ENCODE measurements at regions not wholly inside any gene's neighbourhood (a gene's known extent, or its start where the extent isn't known, plus 50 kb on each side); places are given as distances from the start of the nearest gene placed in this dataset.
"Not testable (repeated sequence)": the region's sequence is repeated elsewhere in the genome, so short reads cannot be mapped to it uniquely, and the experiment has no call there.

DNA sequence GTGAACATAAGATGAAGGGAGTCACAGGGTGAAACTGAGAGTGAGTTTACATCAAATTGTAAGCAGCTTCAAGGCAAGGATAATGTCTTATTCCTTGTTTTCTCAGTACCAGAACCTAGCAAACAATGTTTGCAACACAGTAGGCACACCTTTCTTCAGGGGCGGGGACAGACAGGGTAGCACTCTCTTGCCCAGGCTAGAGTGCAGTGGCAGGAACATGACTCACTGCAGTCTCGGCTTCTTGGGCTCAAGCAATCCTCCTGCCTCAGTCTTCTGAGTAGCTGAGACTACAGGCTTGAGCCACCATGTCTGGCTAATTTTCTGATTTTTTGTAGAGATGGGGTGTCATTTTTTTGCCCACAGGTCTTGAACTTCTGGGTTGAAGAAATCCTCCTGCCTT, 299.8 kb downstream of the CD83 start:
- H3K9me3 ChIP-seq: no peaks in the 10 kb centered on the region
- H3K4me1 ChIP-seq: no peaks in the 10 kb centered on the region
- intact Hi-C loops (cut with DNase I): no loop called here
- no peak for DNase-seq (ENCODE audit: low spot score in 2 of 2)
- H3K27ac ChIP-seq: no peak overlapping the region
- no peaks in the 10 kb centered on the region for H3K27me3 ChIP-seq
- TF ChIP-seq, protein P1, sequence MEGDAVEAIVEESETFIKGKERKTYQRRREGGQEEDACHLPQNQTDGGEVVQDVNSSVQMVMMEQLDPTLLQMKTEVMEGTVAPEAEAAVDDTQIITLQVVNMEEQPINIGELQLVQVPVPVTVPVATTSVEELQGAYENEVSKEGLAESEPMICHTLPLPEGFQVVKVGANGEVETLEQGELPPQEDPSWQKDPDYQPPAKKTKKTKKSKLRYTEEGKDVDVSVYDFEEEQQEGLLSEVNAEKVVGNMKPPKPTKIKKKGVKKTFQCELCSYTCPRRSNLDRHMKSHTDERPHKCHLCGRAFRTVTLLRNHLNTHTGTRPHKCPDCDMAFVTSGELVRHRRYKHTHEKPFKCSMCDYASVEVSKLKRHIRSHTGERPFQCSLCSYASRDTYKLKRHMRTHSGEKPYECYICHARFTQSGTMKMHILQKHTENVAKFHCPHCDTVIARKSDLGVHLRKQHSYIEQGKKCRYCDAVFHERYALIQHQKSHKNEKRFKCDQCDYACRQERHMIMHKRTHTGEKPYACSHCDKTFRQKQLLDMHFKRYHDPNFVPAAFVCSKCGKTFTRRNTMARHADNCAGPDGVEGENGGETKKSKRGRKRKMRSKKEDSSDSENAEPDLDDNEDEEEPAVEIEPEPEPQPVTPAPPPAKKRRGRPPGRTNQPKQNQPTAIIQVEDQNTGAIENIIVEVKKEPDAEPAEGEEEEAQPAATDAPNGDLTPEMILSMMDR (IDR thresholded peaks at IDR 0.05): no peak
- H3K4me3 ChIP-seq: no peak overlapping the region
- H3K36me3 ChIP-seq: no peaks in the 10 kb centered on the region

DNA sequence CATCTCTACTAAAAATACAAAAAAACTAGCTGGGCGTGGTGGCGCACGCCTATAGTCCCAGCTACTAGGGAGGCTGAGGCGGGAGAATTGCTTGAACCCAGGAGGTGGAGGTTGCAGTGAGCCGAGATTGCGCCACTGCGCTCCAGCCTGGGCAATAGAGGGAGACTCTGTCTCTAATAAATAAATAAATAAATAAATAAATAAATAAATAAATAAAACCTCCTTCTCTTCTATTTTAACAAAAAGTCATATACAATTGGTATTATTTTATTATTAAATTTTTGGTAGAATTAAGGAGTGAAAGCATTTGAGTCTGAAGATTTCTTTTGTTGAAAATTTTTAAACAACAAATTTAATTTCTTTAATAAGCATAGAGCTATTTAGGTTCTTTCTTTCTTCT, 301.7 kb downstream of the CD83 start:
- H3K36me3 ChIP-seq; H3K4me3 ChIP-seq; H3K9me3 ChIP-seq; H3K27me3 ChIP-seq; H3K27ac ChIP-seq; intact Hi-C loops (cut with DNase I); H3K4me1 ChIP-seq; DNase-seq (ENCODE audit: low spot score in 2 of 2): not testable (repeated sequence)

- no peaks in the 10 kb centered on the region for H3K9me3 ChIP-seq
- intact Hi-C loops (cut with DNase I): no loop called here
- no peak overlapping the region for H3K4me3 ChIP-seq
- TF ChIP-seq, protein P1 (IDR thresholded peaks at IDR 0.05): no peak
- H3K27ac ChIP-seq: no peak overlapping the region
- H3K27me3 ChIP-seq: no peaks in the 10 kb centered on the region
- DNase-seq (ENCODE audit: low spot score in 2 of 2): no peak
- no peaks in the 10 kb centered on the region for H3K4me1 ChIP-seq
- no peaks in the 10 kb centered on the region for H3K36me3 ChIP-seq
Measured at GRCh38 chr6:14422061-14422460, 304.5 kb downstream of the CD83 start.

GRCh38 chr6:14422917-14423316, 305.3 kb downstream of the CD83 start:
- no peak overlapping the region for H3K27ac ChIP-seq
- H3K4me1 ChIP-seq: no peaks in the 10 kb centered on the region
- no peak for DNase-seq (ENCODE audit: low spot score in 2 of 2)
- no peak overlapping the region for H3K4me3 ChIP-seq
- no peaks in the 10 kb centered on the region for H3K27me3 ChIP-seq
- H3K9me3 ChIP-seq: no peaks in the 10 kb centered on the region
- TF ChIP-seq, protein P1 (IDR thresholded peaks at IDR 0.05): no peak
- no peaks in the 10 kb centered on the region for H3K36me3 ChIP-seq
- intact Hi-C loops (cut with DNase I): no loop called here

- H3K27me3 ChIP-seq: no peaks in the 10 kb centered on the region
- no peaks in the 10 kb centered on the region for H3K36me3 ChIP-seq
- no peaks in the 10 kb centered on the region for H3K9me3 ChIP-seq
- H3K27ac ChIP-seq: no peak overlapping the region
- no peaks in the 10 kb centered on the region for H3K4me1 ChIP-seq
- TF ChIP-seq, protein P1 (IDR thresholded peaks at IDR 0.05): no peak
- intact Hi-C loops (cut with DNase I): no loop called here
- no peak overlapping the region for H3K4me3 ChIP-seq
- no peak for DNase-seq (ENCODE audit: low spot score in 2 of 2)
Measured at GRCh38 chr6:14423330-14423729, 305.8 kb downstream of the CD83 start.

GRCh38 chr6:14423955-14424354, 306.4 kb downstream of the CD83 start:
- Histone ChIP-seq H3K4me3 (no peak overlapping the region), H3K4me1 (no peaks in the 10 kb centered on the region), H3K27ac (no peak overlapping the region), H3K36me3 (no peaks in the 10 kb centered on the region), H3K9me3 (no peaks in the 10 kb centered on the region), H3K27me3 (no peaks in the 10 kb centered on the region)
- DNase-seq (ENCODE audit: low spot score in 2 of 2): no peak
- intact Hi-C loops (cut with DNase I): no loop called here
- TF ChIP-seq, protein P1 (IDR thresholded peaks at IDR 0.05): no peak
